VCaP (cell line): ENCODE measurements at regions not wholly inside any gene's neighbourhood (a gene's known extent, or its start where the extent isn't known, plus 50 kb on each side); places are given as distances from the start of the nearest gene placed in this dataset.

Experiments used
- H3K27ac ChIP-seq: fragments of 450-650 bp; 2 replicates; pipeline ENCODE4 v1.5.1; 2017
- TF ChIP-seq, protein P1 (sequence below): fragments of 450-650 bp; conservative IDR thresholded peaks from 2 replicates; pipeline ENCODE4 v1.5.1; 2017; ENCODE audit warnings: mild to moderate bottlenecking, moderate library complexity

DNA sequence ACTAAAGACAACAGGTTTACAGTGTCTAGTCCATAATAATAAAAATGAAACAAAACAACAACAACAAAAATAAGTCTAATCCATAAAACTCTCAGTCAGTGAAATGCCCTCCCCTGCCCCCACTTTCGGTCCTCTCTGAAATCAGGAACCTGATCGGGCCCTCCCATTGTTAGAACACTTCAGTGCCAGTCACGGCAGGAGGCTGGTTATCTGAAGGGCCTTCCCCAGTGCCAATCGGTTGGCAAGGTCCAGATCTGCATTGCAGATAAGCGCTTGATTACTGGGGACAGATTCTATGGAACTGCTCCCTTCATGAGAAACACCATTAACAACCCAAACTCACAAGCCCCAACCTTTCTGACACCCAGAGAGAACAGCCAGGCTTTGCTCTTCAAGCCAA lies 72.2 kb upstream of the EEPD1 start:
- no peak overlapping the region for H3K27ac ChIP-seq
- TF ChIP-seq, protein P1, sequence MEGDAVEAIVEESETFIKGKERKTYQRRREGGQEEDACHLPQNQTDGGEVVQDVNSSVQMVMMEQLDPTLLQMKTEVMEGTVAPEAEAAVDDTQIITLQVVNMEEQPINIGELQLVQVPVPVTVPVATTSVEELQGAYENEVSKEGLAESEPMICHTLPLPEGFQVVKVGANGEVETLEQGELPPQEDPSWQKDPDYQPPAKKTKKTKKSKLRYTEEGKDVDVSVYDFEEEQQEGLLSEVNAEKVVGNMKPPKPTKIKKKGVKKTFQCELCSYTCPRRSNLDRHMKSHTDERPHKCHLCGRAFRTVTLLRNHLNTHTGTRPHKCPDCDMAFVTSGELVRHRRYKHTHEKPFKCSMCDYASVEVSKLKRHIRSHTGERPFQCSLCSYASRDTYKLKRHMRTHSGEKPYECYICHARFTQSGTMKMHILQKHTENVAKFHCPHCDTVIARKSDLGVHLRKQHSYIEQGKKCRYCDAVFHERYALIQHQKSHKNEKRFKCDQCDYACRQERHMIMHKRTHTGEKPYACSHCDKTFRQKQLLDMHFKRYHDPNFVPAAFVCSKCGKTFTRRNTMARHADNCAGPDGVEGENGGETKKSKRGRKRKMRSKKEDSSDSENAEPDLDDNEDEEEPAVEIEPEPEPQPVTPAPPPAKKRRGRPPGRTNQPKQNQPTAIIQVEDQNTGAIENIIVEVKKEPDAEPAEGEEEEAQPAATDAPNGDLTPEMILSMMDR: no peak

DNA sequence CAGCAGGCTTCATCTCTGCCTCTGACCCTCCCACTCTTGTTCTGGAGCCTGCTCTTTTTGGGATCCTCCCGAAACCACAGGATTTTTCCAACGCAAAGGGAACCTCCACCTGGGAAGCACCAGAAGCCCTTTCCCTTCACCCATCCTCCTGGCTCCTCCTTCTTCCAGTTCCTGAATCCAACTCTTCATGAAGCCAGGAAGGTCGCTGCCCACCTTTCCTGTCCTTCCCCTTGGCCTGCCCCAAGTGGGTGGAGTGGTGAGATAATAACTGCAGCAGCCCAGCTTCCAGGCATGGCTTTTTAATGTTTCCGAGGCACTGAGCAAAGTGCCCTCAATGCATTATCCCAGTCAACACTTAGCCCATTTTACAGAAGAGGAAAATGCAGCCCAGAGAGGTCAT lies 70.8 kb upstream of the EEPD1 start:
- TF ChIP-seq, protein P1: no peak
- H3K27ac ChIP-seq: no peak overlapping the region

GRCh38 chr7:36082910-36083309 lies 70.1 kb upstream of the EEPD1 start:
- TF ChIP-seq, protein P1: no peak
- no peak overlapping the region for H3K27ac ChIP-seq

- TF ChIP-seq, protein P1: no peak
These were observed 69.3 kb upstream of the EEPD1 start for GRCh38 chr7:36083626-36084380.

GRCh38 chr7:36084485-36085091 lies 68.5 kb upstream of the EEPD1 start:
- TF ChIP-seq, protein P1: peak; percentile 68
- no peak overlapping the region for H3K27ac ChIP-seq

More at GRCh38 chr7:36083626-36084380, 69.3 kb upstream of the EEPD1 start:
- no peak overlapping the region for H3K27ac ChIP-seq

GRCh38 chr7:36085096-36085495 lies 68.0 kb upstream of the EEPD1 start:
- H3K27ac ChIP-seq: no peak overlapping the region
- TF ChIP-seq, protein P1: no peak

- H3K27ac ChIP-seq: no peak overlapping the region
- TF ChIP-seq, protein P1: no peak
These were observed 66.5 kb upstream of the EEPD1 start for GRCh38 chr7:36086571-36086970.
